GM06990 (cell line): ENCODE measurements at regions not wholly inside any gene's neighbourhood (a gene's known extent, or its start where the extent isn't known, plus 50 kb on each side); places are given as distances from the start of the nearest gene placed in this dataset.
"Not testable (repeated sequence)": the region's sequence is repeated elsewhere in the genome, so short reads cannot be mapped to it uniquely, and the experiment has no call there.

Experiments used
- DNase-seq: peaks from one replicate; pipeline ENCODE4 v3.0.0-alpha.2; 2011; ENCODE audit not compliant: insufficient read length; ENCODE audit errors: extremely low read depth
- H3K27me3 ChIP-seq: replicated peaks from 2 replicates; pipeline ENCODE4 v1.6.0; 2011; ENCODE audit warnings: low read length; ENCODE audit not compliant: control insufficient read depth, insufficient read depth
- H3K36me3 ChIP-seq: 2 replicates; pipeline ENCODE4 v1.5.1; 2011; ENCODE audit warnings: low read length; ENCODE audit not compliant: control insufficient read depth, insufficient read depth
- H3K4me3 ChIP-seq: replicated peaks from 2 replicates; pipeline ENCODE4 v1.5.1; 2011; ENCODE audit warnings: low read depth, mild to moderate bottlenecking, control low read depth, low read length
- CTCF ChIP-seq: IDR thresholded peaks from 2 replicates; pipeline ENCODE4 v1.5.1; 2011; ENCODE audit warnings: low read length, control low read depth, mild to moderate bottlenecking, inconsistent platforms; ENCODE audit not compliant: insufficient read depth, poor library complexity, severe bottlenecking

GRCh38 chr21:15308333-15308732, 243.5 kb upstream of the NRIP1 start:
- Histone ChIP-seq H3K27me3 (no peaks in the 10 kb centered on the region), H3K36me3 (no peaks in the 10 kb centered on the region), H3K4me3 (no peak overlapping the region)
- TF ChIP-seq CTCF = no peak
- no peak for DNase-seq

GRCh38 chr21:15309022-15309590, 244.3 kb upstream of the NRIP1 start:
- Histone ChIP-seq H3K4me3 (no peak overlapping the region), H3K27me3 (no peaks in the 10 kb centered on the region), H3K36me3 (no peaks in the 10 kb centered on the region)
- TF ChIP-seq CTCF = no peak
- no peak for DNase-seq

GRCh38 chr21:15309721-15310120, 244.9 kb upstream of the NRIP1 start:
- Histone ChIP-seq H3K27me3 (no peaks in the 10 kb centered on the region), H3K36me3 (no peaks in the 10 kb centered on the region), H3K4me3 (no peak overlapping the region)
- TF ChIP-seq CTCF = no peak
- DNase-seq = no peak

- H3K36me3 ChIP-seq = no peaks in the 10 kb centered on the region
- no peak for DNase-seq
- no peak for TF ChIP-seq CTCF
- no peaks in the 10 kb centered on the region for H3K27me3 ChIP-seq
- no peak overlapping the region for H3K4me3 ChIP-seq
These were observed 246.7 kb upstream of the NRIP1 start for GRCh38 chr21:15311510-15311909.

- not testable (repeated sequence) for H3K36me3 ChIP-seq, H3K4me3 ChIP-seq, DNase-seq, H3K27me3 ChIP-seq
These were observed 252.2 kb upstream of the NRIP1 start for GRCh38 chr21:15317034-15317433.

GRCh38 chr21:15319727-15320126, 254.9 kb upstream of the NRIP1 start:
- no peak overlapping the region for H3K4me3 ChIP-seq
- H3K27me3 ChIP-seq = no peaks in the 10 kb centered on the region
- no peaks in the 10 kb centered on the region for H3K36me3 ChIP-seq
- no peak for TF ChIP-seq CTCF
- DNase-seq = no peak
